Hepatocyte (in vitro differentiated cells): ENCODE measurements at regions not wholly inside any gene's neighbourhood (a gene's known extent, or its start where the extent isn't known, plus 50 kb on each side); places are given as distances from the start of the nearest gene placed in this dataset.

Experiments used
- DNase-seq: peaks from one replicate; pipeline ENCODE4 v3.0.0-alpha.2; 2016; ENCODE audit warnings: low spot score
- H2AFZ ChIP-seq: fragments of 200-600 bp; sonication (generic); 2 replicates; pipeline ENCODE4 v1.6.0; 2016; ENCODE audit warnings: antibody characterized with exemption, mild to moderate bottlenecking
- H3K27ac ChIP-seq: fragments of 200-600 bp; sonication (generic); 2 replicates; pipeline ENCODE4 v1.5.1; 2016; ENCODE audit warnings: mild to moderate bottlenecking
- H3K27me3 ChIP-seq: fragments of 200-600 bp; sonication (generic); 2 replicates; pipeline ENCODE4 v1.6.1; 2016
- H3K36me3 ChIP-seq: fragments of 200-600 bp; sonication (generic); replicated peaks from 2 replicates; pipeline ENCODE4 v1.5.1; 2016; ENCODE audit warnings: low read depth; ENCODE audit not compliant: insufficient read depth
- H3K4me1 ChIP-seq: fragments of 200-600 bp; sonication (generic); 2 replicates; pipeline ENCODE4 v1.5.1; 2016; ENCODE audit warnings: mild to moderate bottlenecking, moderate library complexity; ENCODE audit not compliant: insufficient read depth
- H3K4me2 ChIP-seq: fragments of 200-600 bp; sonication (generic); 2 replicates; pipeline ENCODE4 v1.6.0; 2016
- H3K4me3 ChIP-seq: fragments of 200-600 bp; sonication (generic); 2 replicates; pipeline ENCODE4 v1.5.1; 2016; ENCODE audit warnings: mild to moderate bottlenecking
- H3K79me2 ChIP-seq: fragments of 200-600 bp; sonication (generic); 2 replicates; pipeline ENCODE4 v1.6.0; 2017; ENCODE audit warnings: mild to moderate bottlenecking
- H3K9me2 ChIP-seq: fragments of 200-600 bp; sonication (generic); replicated peaks from 2 replicates; pipeline ENCODE4 v1.6.0; 2017; ENCODE audit warnings: mild to moderate bottlenecking; ENCODE audit not compliant: insufficient read depth
- H3K9me3 ChIP-seq: fragments of 200-600 bp; sonication (generic); 2 replicates; pipeline ENCODE4 v1.5.1; 2016; ENCODE audit warnings: low read depth, mild to moderate bottlenecking
- H4K20me1 ChIP-seq: fragments of 200-600 bp; sonication (generic); 2 replicates; pipeline ENCODE4 v1.6.0; 2016; ENCODE audit warnings: mild to moderate bottlenecking; ENCODE audit not compliant: insufficient read depth, poor library complexity, severe bottlenecking
- CTCF ChIP-seq: fragments of 200-600 bp; sonication (generic); IDR thresholded peaks from 2 replicates; pipeline ENCODE4 v1.5.1; 2016; ENCODE audit warnings: antibody characterized with exemption, mild to moderate bottlenecking; ENCODE audit not compliant: poor library complexity
- EZH2 ChIP-seq: fragments of 200-600 bp; sonication (generic); IDR thresholded peaks from 2 replicates; pipeline ENCODE4 v1.6.1; 2016; ENCODE audit warnings: antibody characterized with exemption, mild to moderate bottlenecking, borderline replicate concordance
- EZH2phosphoT487 ChIP-seq: fragments of 200-600 bp; sonication (generic); IDR thresholded peaks from one replicate; pipeline ENCODE4 v1.6.1; 2018; ENCODE audit warnings: antibody characterized with exemption, mild to moderate bottlenecking, low read depth, moderate library complexity; ENCODE audit not compliant: unreplicated experiment, severe bottlenecking
- WGBS: methylation state at CpG from one replicate; pipeline ENCODE4 v1.1.6; 2016; ENCODE audit warnings: low lambda C conversion rate; ENCODE audit errors: missing lambda C conversion rate; 5-methylcytosine and 5-hydroxymethylcytosine counted together

DNA sequence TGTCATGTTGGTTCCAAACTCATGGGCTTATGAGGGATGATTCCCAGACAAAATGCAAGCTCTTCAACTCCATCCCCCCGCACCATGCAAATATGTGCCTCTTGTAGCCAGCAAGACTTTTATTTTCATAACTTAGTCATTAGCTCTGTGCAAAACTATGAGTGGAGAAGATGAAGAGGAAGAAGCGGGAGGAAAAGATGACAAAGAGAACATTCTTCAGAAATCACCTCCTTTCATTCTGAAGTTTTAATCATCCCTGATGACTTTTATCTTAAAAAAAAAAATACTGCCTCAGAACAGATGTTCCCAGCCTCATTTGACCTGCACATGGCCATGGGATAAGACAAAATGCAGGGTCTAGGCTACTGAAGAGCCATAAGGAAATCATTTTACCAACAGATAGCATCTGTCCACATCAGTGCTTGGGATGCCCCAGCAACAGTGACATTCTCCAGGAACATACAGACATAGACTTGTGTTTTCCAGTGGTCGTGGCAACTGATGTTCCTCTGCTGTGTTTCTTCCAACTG, 145.5 kb downstream of the WNT5A start:
- no peaks in the 10 kb centered on the region for H3K79me2 ChIP-seq
- H3K27ac ChIP-seq = no peak overlapping the region
- H4K20me1 ChIP-seq = no peaks in the 10 kb centered on the region
- H3K4me3 ChIP-seq = no peak overlapping the region
- TF ChIP-seq EZH2 = no peak
- TF ChIP-seq CTCF = no peak
- no peak for TF ChIP-seq EZH2phosphoT487
- no peak overlapping the region for H2AFZ ChIP-seq
- H3K27me3 ChIP-seq = no peaks in the 10 kb centered on the region
- H3K36me3 ChIP-seq = no peaks in the 10 kb centered on the region
- no peak for DNase-seq
- 77% methylated on average over 3 of the region's 3 CpGs for WGBS
- H3K9me2 ChIP-seq = no peaks in the 10 kb centered on the region
- no peaks in the 10 kb centered on the region for H3K9me3 ChIP-seq
- peaks cover 17% of the 10 kb centered on the region for H3K4me1 ChIP-seq
- H3K4me2 ChIP-seq = no peak overlapping the region

DNA sequence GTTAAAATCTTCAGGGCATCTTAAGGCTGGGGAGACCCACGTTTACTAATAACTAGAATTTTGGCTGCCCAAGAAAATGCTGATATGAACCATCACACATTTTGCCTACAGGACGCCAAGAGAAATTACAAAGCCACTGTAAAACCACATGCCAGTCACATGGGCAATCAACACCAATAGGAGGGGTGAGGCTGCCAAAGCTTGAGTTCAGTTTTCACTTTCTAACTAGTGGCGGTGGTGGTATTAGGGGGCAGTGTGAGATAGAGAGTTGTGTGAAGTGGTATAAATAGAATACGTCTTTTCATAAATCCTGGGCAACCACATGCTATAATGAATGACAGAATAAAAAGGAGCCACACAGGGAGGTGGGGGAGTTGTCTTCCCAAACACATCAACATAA, 147.3 kb downstream of the WNT5A start:
- Histone ChIP-seq H4K20me1 (no peaks in the 10 kb centered on the region), H3K36me3 (no peaks in the 10 kb centered on the region), H3K79me2 (no peaks in the 10 kb centered on the region), H3K27ac (no peak overlapping the region), H3K4me1 (peaks cover 17% of the 10 kb centered on the region), H3K9me2 (no peaks in the 10 kb centered on the region), H3K4me2 (no peak overlapping the region), H3K27me3 (no peaks in the 10 kb centered on the region), H3K9me3 (no peaks in the 10 kb centered on the region), H2AFZ (no peak overlapping the region), H3K4me3 (no peak overlapping the region)
- DNase-seq = no peak
- WGBS = 78% methylated on average over 4 of the region's 4 CpGs
- TF ChIP-seq EZH2 (no peak), CTCF (no peak), EZH2phosphoT487 (no peak)

GRCh38 chr3:55339390-55339789, 147.7 kb downstream of the WNT5A start:
- Histone ChIP-seq H3K4me3 (no peak overlapping the region), H3K4me1 (peaks cover 17% of the 10 kb centered on the region), H3K27ac (no peak overlapping the region), H3K27me3 (no peaks in the 10 kb centered on the region), H3K9me3 (no peaks in the 10 kb centered on the region), H3K79me2 (no peaks in the 10 kb centered on the region), H4K20me1 (no peaks in the 10 kb centered on the region), H3K36me3 (no peaks in the 10 kb centered on the region), H3K9me2 (no peaks in the 10 kb centered on the region), H3K4me2 (no peak overlapping the region), H2AFZ (no peak overlapping the region)
- TF ChIP-seq CTCF (no peak), EZH2phosphoT487 (no peak), EZH2 (no peak)
- no peak for DNase-seq
- WGBS = 78% methylated on average over 3 of the region's 3 CpGs

DNA sequence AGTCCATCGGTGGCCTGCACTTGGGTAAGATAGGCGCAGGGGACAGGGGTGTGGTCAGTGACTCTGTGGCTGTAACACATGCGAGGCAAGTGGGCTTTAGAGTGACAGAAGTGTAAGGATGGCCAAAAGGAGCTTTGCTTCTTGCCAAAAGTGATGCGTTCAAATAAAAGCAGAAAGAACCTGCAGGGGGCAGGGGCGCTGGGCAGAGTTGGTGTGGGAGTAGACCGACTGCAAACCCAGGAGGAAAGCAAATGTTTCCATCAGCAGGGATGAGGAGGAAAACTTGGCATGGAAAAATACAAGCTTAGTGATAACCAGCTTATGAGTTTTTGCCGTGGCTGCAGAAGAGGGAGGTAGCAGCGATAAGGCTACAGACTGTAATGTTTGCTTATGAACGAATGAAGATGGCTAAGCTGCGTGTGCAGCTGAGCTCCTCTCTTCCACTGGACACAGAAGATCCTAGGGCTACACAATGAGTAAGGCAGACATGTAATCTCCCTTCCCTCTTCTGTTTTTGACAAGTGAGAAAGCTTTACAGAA, 149.4 kb downstream of the WNT5A start:
- H3K4me2 ChIP-seq = no peak overlapping the region
- no peaks in the 10 kb centered on the region for H4K20me1 ChIP-seq
- H3K9me2 ChIP-seq = no peaks in the 10 kb centered on the region
- H2AFZ ChIP-seq = no peak overlapping the region
- H3K4me1 ChIP-seq = peaks cover 13% of the 10 kb centered on the region
- H3K79me2 ChIP-seq = no peaks in the 10 kb centered on the region
- no peaks in the 10 kb centered on the region for H3K27me3 ChIP-seq
- no peaks in the 10 kb centered on the region for H3K9me3 ChIP-seq
- TF ChIP-seq EZH2phosphoT487 = no peak
- TF ChIP-seq CTCF = no peak
- no peak for TF ChIP-seq EZH2
- H3K36me3 ChIP-seq = no peaks in the 10 kb centered on the region
- H3K27ac ChIP-seq = no peak overlapping the region
- H3K4me3 ChIP-seq = no peak overlapping the region
- DNase-seq = peak; percentile 12
- WGBS = 76% methylated on average over 10 of the region's 10 CpGs
